NB4 (cell line): ENCODE measurements at regions not wholly inside any gene's neighbourhood (a gene's known extent, or its start where the extent isn't known, plus 50 kb on each side); places are given as distances from the start of the nearest gene placed in this dataset.
"Not testable (repeated sequence)": the region's sequence is repeated elsewhere in the genome, so short reads cannot be mapped to it uniquely, and the experiment has no call there.

ENCODE experiments used
- DNase-seq: peaks from one replicate; pipeline ENCODE4 v3.0.0; 2010; ENCODE audit warnings: low read depth
- H3K4me3 ChIP-seq: one replicate; pipeline ENCODE4 v1.5.1; 2011; ENCODE audit warnings: mild to moderate bottlenecking, low read depth, low read length, moderate library complexity
- MAX ChIP-seq: IDR thresholded peaks from 2 replicates; pipeline ENCODE4 v1.6.1; 2011; ENCODE audit warnings: low read depth, low read length
- MYC ChIP-seq: IDR thresholded peaks from 2 replicates; pipeline ENCODE4 v1.6.1; 2011; ENCODE audit warnings: low read depth, low read length
- POLR2A ChIP-seq: IDR thresholded peaks from 2 replicates; pipeline ENCODE4 v1.6.1; 2011; ENCODE audit warnings: mild to moderate bottlenecking; ENCODE audit not compliant: insufficient read length; ENCODE audit errors: extremely low read depth
- TF ChIP-seq, protein P1 (sequence below): IDR thresholded peaks from one replicate; pipeline ENCODE4 v1.5.1; 2012; ENCODE audit warnings: low read depth, low read length

DNA sequence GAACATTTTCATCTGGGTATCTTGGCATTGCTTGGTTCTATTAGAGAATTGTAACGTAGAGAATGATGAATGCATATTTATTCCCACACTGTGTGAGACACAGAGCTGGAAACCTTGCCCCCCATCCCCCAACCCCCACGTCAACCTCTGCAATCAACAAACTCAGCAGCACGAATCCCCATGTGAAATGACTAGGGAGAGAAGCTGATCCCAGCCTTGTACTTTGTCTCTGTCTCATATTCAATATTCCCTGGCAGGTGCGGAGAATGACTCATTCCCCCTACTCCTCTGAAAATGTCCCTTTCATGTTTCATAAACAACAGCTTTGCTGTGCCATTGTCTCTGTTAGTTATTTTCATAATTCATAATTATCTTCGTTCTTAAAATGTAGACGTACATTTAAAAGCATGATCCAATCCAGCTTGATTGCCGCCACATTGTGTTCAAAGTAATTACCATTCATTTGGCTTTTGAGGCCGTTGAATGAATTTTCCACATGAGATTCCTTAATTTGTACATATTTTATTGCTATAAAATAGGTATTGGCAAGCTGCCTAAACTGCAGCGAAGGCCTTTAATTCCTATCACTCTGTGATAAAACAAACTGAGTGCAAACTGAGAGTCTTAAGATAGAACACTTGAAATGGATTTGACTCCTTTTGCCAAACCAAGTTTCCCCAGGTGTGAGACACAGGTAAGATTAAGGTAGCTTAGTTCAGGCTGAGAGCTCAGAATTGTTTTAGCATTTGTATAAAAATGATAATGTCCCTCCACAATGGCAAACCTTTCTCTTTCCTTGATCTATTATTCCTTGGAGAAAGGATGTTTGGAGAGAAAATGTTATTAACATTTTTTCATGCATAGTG is 920.2 kb downstream of the TYW1 start:
- H3K4me3 ChIP-seq = no peak overlapping the region
- DNase-seq = no peak
- no peak for TF ChIP-seq MYC
- no peak for TF ChIP-seq MAX
- TF ChIP-seq, protein P1, sequence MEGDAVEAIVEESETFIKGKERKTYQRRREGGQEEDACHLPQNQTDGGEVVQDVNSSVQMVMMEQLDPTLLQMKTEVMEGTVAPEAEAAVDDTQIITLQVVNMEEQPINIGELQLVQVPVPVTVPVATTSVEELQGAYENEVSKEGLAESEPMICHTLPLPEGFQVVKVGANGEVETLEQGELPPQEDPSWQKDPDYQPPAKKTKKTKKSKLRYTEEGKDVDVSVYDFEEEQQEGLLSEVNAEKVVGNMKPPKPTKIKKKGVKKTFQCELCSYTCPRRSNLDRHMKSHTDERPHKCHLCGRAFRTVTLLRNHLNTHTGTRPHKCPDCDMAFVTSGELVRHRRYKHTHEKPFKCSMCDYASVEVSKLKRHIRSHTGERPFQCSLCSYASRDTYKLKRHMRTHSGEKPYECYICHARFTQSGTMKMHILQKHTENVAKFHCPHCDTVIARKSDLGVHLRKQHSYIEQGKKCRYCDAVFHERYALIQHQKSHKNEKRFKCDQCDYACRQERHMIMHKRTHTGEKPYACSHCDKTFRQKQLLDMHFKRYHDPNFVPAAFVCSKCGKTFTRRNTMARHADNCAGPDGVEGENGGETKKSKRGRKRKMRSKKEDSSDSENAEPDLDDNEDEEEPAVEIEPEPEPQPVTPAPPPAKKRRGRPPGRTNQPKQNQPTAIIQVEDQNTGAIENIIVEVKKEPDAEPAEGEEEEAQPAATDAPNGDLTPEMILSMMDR = no peak
- TF ChIP-seq POLR2A = no peak

- TF ChIP-seq, protein P1 = no peak
- TF ChIP-seq MYC (no peak), POLR2A (no peak), MAX (no peak)
- no peak overlapping the region for H3K4me3 ChIP-seq
- DNase-seq = no peak
Observed at GRCh38 chr7:67917437-67917755, 920.8 kb downstream of the TYW1 start.

DNA sequence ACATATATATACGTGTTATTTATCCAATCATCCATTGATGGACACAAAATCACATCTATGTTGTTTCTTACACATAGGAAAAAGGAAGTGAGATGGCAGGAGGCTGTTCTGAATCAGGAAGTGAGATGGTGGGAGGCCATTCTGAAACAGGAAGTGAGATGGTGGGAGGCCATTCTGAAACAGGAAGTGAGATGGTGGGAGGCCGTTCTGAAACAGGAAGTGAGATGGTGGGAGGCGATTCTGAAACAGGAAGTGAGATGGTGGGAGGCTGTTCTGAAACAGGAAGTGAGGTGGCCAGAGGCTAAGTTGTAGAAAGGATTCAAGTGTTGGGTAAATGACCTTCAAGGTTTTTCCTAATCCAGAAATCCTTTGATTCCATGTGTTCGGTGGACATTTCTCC is 921.5 kb downstream of the TYW1 start:
- DNase-seq = peak; percentile 90
- TF ChIP-seq POLR2A (no peak), MYC (no peak), MAX (no peak)
- no peak overlapping the region for H3K4me3 ChIP-seq

GRCh38 chr7:67923286-67923685 is 926.7 kb downstream of the TYW1 start:
- no peak for DNase-seq
- H3K4me3 ChIP-seq = no peak overlapping the region
- TF ChIP-seq MYC = no peak
- TF ChIP-seq MAX = no peak
- no peak for TF ChIP-seq POLR2A
- TF ChIP-seq, protein P1 = no peak

DNA sequence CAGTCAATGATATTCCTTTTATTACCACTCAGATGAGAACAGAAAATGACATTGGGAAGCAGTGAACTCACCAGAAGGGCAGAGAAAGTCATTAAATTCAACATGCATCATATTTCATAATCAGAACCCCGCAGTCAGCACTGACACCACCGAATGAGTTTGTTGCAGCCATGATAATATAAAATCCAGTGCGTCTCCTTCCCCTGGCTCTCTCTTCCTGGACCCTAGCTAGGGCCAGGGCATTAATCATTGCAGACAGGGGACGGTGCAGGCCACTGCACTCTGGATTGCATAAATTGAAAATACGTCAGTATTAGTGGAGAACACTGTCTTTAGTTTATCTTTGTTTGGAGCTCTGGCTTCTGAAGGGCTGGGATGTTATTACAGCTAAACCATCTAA is 931.5 kb downstream of the TYW1 start:
- no peak for DNase-seq
- no peak for TF ChIP-seq MAX
- TF ChIP-seq MYC = no peak
- TF ChIP-seq, protein P1 = no peak
- no peak for TF ChIP-seq POLR2A
- H3K4me3 ChIP-seq = no peak overlapping the region

- not testable (repeated sequence) for H3K4me3 ChIP-seq
Observed at GRCh38 chr7:67936447-67936846, 939.8 kb downstream of the TYW1 start.

GRCh38 chr7:67940400-67940799 is 943.8 kb downstream of the TYW1 start:
- no peak for TF ChIP-seq POLR2A
- no peak for TF ChIP-seq MYC
- TF ChIP-seq MAX = no peak
- TF ChIP-seq, protein P1 = no peak

More at GRCh38 chr7:67936447-67936846, 939.8 kb downstream of the TYW1 start:
- not testable (repeated sequence) for DNase-seq

More at GRCh38 chr7:67940400-67940799, 943.8 kb downstream of the TYW1 start:
- no peak for DNase-seq
- no peak overlapping the region for H3K4me3 ChIP-seq
